ACC112 (cell line): ENCODE measurements at regions not wholly inside any gene's neighbourhood (a gene's known extent, or its start where the extent isn't known, plus 50 kb on each side); places are given as distances from the start of the nearest gene placed in this dataset.
"Not testable (repeated sequence)": the region's sequence is repeated elsewhere in the genome, so short reads cannot be mapped to it uniquely, and the experiment has no call there.

ENCODE experiments used
- H2AFZ ChIP-seq: fragments of 200-600 bp; sonication (generic); one replicate; pipeline ENCODE4 v1.6.0; 2017; ENCODE audit warnings: antibody characterized with exemption, low read length; ENCODE audit not compliant: unreplicated experiment
- H3K27ac ChIP-seq: fragments of 200-600 bp; sonication (generic); 2 replicates; pipeline ENCODE4 v1.5.1; 2014; ENCODE audit warnings: low read depth, mild to moderate bottlenecking, antibody characterized with exemption, low read length, moderate library complexity
- H3K27me3 ChIP-seq: fragments of 200-600 bp; sonication (generic); 2 replicates; pipeline ENCODE4 v1.6.1; 2014; ENCODE audit warnings: mild to moderate bottlenecking, antibody characterized with exemption, low read length, moderate library complexity, mixed read lengths; ENCODE audit not compliant: insufficient read depth
- H3K36me3 ChIP-seq: fragments of 200-600 bp; sonication (generic); 2 replicates; pipeline ENCODE4 v1.6.1; 2016; ENCODE audit warnings: mild to moderate bottlenecking, antibody characterized with exemption, low read length, moderate library complexity, mixed read lengths; ENCODE audit not compliant: insufficient read depth
- H3K4me1 ChIP-seq: fragments of 200-600 bp; sonication (generic); one replicate; pipeline ENCODE4 v1.6.1; 2016; ENCODE audit warnings: low read length, mixed read lengths; ENCODE audit not compliant: insufficient read depth, unreplicated experiment, control insufficient read depth
- H3K4me3 ChIP-seq: fragments of 200-600 bp; sonication (generic); 2 replicates; pipeline ENCODE4 v1.5.1; 2014; ENCODE audit warnings: mild to moderate bottlenecking, low read depth, low read length
- H3K79me2 ChIP-seq: fragments of 200-600 bp; sonication (generic); one replicate; pipeline ENCODE4 v1.6.0; 2016; ENCODE audit warnings: low read length; ENCODE audit not compliant: control insufficient read depth, unreplicated experiment, insufficient read depth

DNA sequence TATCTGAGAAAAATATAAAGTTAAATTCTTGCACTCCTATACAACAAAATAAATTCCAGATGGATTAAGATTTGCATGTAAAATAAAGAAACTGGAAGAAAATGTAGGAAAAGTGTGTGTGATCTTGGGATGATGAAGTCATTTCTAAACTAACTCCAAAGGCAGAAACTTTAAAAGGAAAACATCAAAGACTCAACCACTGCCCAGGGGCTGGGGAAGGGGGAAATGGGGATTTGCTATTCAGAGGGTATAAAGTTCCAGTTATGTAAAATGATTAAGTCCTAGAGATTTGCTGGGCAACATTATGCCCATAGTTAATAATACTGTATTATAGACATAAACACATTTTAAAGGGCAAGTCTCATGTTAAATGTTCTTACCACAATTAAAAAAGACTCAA lies 254.5 kb downstream of the DEPDC1B start:
- Histone ChIP-seq H3K4me1 (no peaks in the 10 kb centered on the region), H3K79me2 (no peaks in the 10 kb centered on the region), H3K4me3 (no peak overlapping the region), H2AFZ (no peak overlapping the region), H3K27ac (no peak overlapping the region), H3K27me3 (no peaks in the 10 kb centered on the region), H3K36me3 (no peaks in the 10 kb centered on the region)

- H3K4me1 ChIP-seq = no peaks in the 10 kb centered on the region
- H3K79me2 ChIP-seq = no peaks in the 10 kb centered on the region
- no peak overlapping the region for H3K27ac ChIP-seq
- H2AFZ ChIP-seq = no peak overlapping the region
- H3K36me3 ChIP-seq = no peaks in the 10 kb centered on the region
- H3K27me3 ChIP-seq = no peaks in the 10 kb centered on the region
- H3K4me3 ChIP-seq = no peak overlapping the region
These were observed 255.2 kb downstream of the DEPDC1B start for GRCh38 chr5:60444661-60445360.

- H3K4me1 ChIP-seq = no peaks in the 10 kb centered on the region
- H3K79me2 ChIP-seq = no peaks in the 10 kb centered on the region
- no peaks in the 10 kb centered on the region; the same call in 1 of the 2 replicates for H3K27me3 ChIP-seq
- H2AFZ ChIP-seq = no peak overlapping the region
- H3K36me3 ChIP-seq = no peaks in the 10 kb centered on the region
- H3K4me3 ChIP-seq = no peak overlapping the region
- no peak overlapping the region for H3K27ac ChIP-seq
These were observed 260.4 kb downstream of the DEPDC1B start for GRCh38 chr5:60439552-60439951.

DNA sequence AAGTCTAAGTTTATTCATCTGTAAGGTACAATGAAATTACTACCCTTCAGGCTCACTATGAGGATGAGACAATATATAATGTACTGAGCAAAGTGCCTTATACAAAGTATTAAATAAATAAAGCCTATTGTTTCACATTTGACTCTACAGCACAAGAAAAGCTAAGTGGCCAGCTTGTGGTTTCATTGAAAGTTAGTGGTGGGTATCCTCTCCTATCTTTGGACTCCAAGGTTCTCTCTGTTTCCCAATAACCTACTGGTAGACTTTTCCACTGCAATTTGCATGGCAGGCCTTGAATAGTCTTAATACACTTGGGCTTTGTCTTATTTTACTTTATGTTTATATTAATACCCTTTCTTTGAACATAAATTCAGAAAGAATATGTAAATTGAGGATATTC lies 262.7 kb downstream of the DEPDC1B start:
- Histone ChIP-seq H3K36me3 (no peaks in the 10 kb centered on the region), H3K4me3 (no peak overlapping the region)

GRCh38 chr5:60436518-60436917 lies 263.4 kb downstream of the DEPDC1B start:
- no peaks in the 10 kb centered on the region for H3K36me3 ChIP-seq
- H2AFZ ChIP-seq = no peak overlapping the region
- H3K27ac ChIP-seq = no peak overlapping the region
- no peaks in the 10 kb centered on the region for H3K4me1 ChIP-seq
- H3K27me3 ChIP-seq = no peaks in the 10 kb centered on the region; the same call in 1 of the 2 replicates
- no peak overlapping the region for H3K4me3 ChIP-seq
- H3K79me2 ChIP-seq = no peaks in the 10 kb centered on the region

More for the DNA sequence above, 262.7 kb downstream of the DEPDC1B start:
- no peaks in the 10 kb centered on the region; the same call in 1 of the 2 replicates for H3K27me3 ChIP-seq
- H2AFZ ChIP-seq = no peak overlapping the region
- H3K27ac ChIP-seq = no peak overlapping the region
- H3K4me1 ChIP-seq = no peaks in the 10 kb centered on the region
- H3K79me2 ChIP-seq = no peaks in the 10 kb centered on the region

GRCh38 chr5:60435808-60436207 lies 264.2 kb downstream of the DEPDC1B start:
- Histone ChIP-seq H3K27me3 (no peaks in the 10 kb centered on the region; the same call in 1 of the 2 replicates), H3K27ac (no peak overlapping the region), H3K4me1 (no peaks in the 10 kb centered on the region), H3K36me3 (no peaks in the 10 kb centered on the region), H3K4me3 (no peak overlapping the region), H2AFZ (no peak overlapping the region), H3K79me2 (no peaks in the 10 kb centered on the region)

GRCh38 chr5:60426189-60426588 lies 273.8 kb downstream of the DEPDC1B start:
- not testable (repeated sequence) for H3K27ac ChIP-seq, H3K79me2 ChIP-seq, H2AFZ ChIP-seq, H3K4me1 ChIP-seq, H3K36me3 ChIP-seq, H3K27me3 ChIP-seq, H3K4me3 ChIP-seq

GRCh38 chr5:60420773-60421172 lies 279.2 kb downstream of the DEPDC1B start:
- H3K27me3 ChIP-seq, H2AFZ ChIP-seq, H3K79me2 ChIP-seq, H3K36me3 ChIP-seq, H3K27ac ChIP-seq, H3K4me3 ChIP-seq, H3K4me1 ChIP-seq: not testable (repeated sequence)

- Histone ChIP-seq H3K27me3 (no peaks in the 10 kb centered on the region), H3K27ac (no peak overlapping the region), H3K36me3 (no peaks in the 10 kb centered on the region), H3K4me3 (no peak overlapping the region), H2AFZ (no peak overlapping the region), H3K4me1 (no peaks in the 10 kb centered on the region), H3K79me2 (no peaks in the 10 kb centered on the region)
These were observed 282.3 kb downstream of the DEPDC1B start for GRCh38 chr5:60417500-60418181.

DNA sequence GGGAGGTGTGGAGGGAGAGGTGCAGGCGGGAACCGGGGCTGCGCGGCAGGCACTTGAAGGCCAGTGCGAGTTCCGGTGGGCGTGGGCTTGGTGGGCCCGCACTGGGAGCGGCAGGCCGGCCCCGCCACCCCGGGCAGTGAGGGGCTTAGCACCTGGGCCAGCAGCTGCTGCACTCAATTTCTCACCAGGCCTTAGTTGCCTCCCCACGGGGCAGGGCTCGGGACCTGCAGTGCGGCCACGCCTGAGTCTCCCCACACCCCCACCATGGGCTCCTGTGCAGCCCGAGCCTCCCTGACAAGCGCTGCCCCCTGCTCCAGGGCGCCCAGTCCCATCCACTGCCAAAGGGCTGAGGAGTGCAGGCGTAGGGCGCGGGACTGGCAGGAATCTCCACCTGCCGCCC lies 284.5 kb downstream of the DEPDC1B start:
- Histone ChIP-seq H3K4me1 (no peaks in the 10 kb centered on the region), H3K36me3 (no peaks in the 10 kb centered on the region), H3K4me3 (no peak overlapping the region), H3K27me3 (no peaks in the 10 kb centered on the region), H2AFZ (no peak overlapping the region), H3K79me2 (no peaks in the 10 kb centered on the region), H3K27ac (no peak overlapping the region)

- H2AFZ ChIP-seq = no peak overlapping the region
- no peak overlapping the region for H3K4me3 ChIP-seq
These were observed 289.5 kb downstream of the DEPDC1B start for GRCh38 chr5:60410427-60410826.

More at GRCh38 chr5:60410427-60410826, 289.5 kb downstream of the DEPDC1B start:
- Histone ChIP-seq H3K4me1 (no peaks in the 10 kb centered on the region), H3K36me3 (no peaks in the 10 kb centered on the region), H3K27ac (no peak overlapping the region), H3K79me2 (no peaks in the 10 kb centered on the region), H3K27me3 (no peaks in the 10 kb centered on the region)
